ENCODE measurements at regions not wholly inside any gene's neighbourhood (a gene's known extent, or its start where the extent isn't known, plus 50 kb on each side); places are given as distances from the start of the nearest gene placed in this dataset.

DNA sequence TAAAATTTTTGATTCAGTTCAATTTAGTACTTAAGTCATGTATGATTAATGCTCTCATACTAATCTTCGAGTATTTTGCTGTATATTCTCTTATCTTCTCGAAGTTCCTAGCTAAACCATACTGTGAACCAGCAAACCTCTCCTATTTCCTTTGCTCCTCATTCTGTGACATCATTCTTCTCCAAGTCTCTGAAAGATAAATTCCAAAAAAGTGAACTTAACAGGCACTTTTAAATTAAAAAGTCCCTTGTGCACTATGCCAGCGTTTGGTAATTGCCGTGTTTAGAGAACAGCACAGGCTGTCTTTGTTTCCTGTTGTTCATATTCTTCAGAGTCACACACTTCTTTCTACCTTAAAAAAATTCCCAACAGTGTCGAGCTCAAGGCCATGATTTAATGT lies 188.4 kb upstream of the PHACTR1 start:
- TF ChIP-seq, protein P1, sequence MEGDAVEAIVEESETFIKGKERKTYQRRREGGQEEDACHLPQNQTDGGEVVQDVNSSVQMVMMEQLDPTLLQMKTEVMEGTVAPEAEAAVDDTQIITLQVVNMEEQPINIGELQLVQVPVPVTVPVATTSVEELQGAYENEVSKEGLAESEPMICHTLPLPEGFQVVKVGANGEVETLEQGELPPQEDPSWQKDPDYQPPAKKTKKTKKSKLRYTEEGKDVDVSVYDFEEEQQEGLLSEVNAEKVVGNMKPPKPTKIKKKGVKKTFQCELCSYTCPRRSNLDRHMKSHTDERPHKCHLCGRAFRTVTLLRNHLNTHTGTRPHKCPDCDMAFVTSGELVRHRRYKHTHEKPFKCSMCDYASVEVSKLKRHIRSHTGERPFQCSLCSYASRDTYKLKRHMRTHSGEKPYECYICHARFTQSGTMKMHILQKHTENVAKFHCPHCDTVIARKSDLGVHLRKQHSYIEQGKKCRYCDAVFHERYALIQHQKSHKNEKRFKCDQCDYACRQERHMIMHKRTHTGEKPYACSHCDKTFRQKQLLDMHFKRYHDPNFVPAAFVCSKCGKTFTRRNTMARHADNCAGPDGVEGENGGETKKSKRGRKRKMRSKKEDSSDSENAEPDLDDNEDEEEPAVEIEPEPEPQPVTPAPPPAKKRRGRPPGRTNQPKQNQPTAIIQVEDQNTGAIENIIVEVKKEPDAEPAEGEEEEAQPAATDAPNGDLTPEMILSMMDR (IDR thresholded peaks at IDR 0.05; ENCODE audit: insufficient read depth, low read depth, low read length, missing control alignments): no peak
- H3K4me3 ChIP-seq (ENCODE audit: low read length): no peak overlapping the region
- DNase-seq (ENCODE audit: low read depth): no peak

DNA sequence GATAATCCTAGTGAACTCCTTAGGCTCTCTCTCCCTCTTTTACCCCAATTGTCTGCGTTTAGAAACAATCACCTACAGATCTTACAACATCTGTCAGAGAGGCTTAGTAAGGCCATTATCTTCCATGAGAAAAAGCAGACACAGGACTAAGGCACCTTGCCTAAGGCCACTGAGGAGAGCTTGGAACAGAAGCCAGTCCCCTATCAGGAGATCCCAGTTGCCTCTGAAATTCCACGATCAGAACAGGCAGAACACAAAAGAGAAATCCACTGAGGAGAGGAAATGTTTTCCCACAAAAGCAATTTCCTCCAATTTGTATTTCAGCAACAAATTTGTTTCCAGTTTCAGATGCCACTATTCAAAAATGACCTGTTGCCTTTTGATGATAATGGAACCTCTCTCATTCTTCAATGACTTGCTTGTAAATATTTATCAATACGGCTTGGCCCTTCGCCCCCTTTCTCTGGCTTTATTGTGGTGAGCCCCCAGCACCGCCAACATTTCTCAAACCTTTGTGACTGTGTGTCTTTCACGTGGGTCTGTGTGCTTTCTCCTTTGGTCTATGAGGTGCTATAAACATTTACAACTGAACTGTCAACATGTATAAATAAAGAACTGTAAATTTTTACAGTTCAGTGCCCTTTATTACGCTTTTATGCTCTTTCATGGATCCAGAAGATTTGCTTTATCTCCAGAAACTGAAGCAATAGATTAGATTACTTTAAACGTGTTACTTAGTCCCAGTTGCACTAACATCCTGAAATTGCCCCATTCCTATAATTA lies 187.8 kb upstream of the PHACTR1 start:
- no peak overlapping the region for H3K4me3 ChIP-seq (ENCODE audit: low read length)
- DNase-seq (ENCODE audit: low read depth): no peak
- TF ChIP-seq, protein P1 (IDR thresholded peaks at IDR 0.05; ENCODE audit: insufficient read depth, low read depth, low read length, missing control alignments): no peak

DNA sequence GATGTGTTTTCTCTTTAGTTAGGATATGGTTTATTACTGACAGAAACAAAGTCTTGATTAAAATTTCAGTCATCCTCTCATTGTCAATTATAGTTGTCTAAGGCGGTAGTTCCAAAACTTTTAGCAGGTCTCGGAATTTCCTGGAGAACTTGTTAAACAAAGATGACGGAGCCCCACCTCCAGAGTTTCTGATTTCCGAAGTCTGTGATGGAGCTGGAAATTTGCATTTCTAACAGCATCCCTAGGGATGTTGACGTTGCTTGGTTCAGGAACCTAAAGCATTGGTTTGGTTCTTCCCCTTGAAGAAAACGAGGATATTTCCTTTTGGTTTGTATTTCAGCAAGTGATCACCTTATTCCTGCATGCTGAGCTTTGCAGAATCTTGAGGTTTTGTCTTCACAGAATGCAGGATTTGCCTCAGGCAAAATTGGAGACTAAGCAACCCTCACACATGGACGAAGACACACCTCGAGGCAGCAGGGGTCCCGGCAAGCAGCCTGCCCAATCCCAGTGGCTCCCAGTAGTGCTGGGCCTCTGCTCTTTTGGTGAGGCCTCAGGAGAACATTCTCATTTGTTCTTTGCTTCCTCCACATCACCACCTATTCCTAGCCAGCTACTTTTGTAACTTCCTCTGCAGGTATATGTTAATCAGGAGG lies 187.1 kb upstream of the PHACTR1 start:
- DNase-seq (ENCODE audit: low read depth): no peak
- H3K4me3 ChIP-seq (ENCODE audit: low read length): no peak overlapping the region
- TF ChIP-seq, protein P1 (IDR thresholded peaks at IDR 0.05; ENCODE audit: insufficient read depth, low read depth, low read length, missing control alignments): no peak

DNA sequence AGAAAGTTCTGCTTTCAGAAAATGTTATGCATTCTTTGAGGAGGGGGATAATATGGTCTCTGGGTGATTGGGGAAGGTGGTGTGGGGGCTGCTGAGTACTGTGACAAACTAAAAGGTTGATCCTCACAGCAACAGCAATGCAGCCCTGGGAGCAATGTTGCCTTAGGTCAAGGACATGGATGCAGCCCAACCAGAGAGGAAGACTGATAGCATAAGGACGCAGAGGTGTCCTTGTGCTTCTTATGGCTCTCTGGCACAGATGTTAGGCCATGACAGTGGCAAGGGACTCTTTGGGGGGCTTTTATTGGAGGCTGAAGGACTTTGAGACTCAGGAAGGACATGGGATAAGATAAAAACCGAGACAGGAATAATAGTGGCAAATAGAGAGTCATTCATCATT lies 186.2 kb upstream of the PHACTR1 start:
- H3K4me3 ChIP-seq (ENCODE audit: low read length): no peak overlapping the region
- no peak for DNase-seq (ENCODE audit: low read depth)
- TF ChIP-seq, protein P1 (IDR thresholded peaks at IDR 0.05; ENCODE audit: insufficient read depth, low read depth, low read length, missing control alignments): no peak

DNA sequence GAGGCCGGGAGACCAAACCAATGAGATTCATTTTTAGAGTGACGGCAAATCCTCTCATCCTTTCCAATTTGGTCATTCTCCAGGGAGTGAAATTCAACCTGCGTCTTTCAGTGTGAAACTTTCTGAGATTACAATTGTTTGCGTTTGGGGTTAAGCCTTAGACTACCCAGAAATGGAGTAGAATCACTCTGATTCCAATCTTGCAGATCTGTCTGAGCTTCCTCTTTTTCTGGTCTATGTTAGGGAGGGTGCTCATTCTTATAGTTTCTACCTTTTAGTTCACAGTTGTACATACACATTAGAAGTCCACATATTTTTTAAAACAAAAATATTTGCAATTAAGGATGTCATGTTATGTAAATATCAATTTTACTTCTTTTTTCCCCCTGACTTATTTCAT lies 183.0 kb upstream of the PHACTR1 start:
- TF ChIP-seq, protein P1 (IDR thresholded peaks at IDR 0.05; ENCODE audit: insufficient read depth, low read depth, low read length, missing control alignments): no peak
- DNase-seq (ENCODE audit: low read depth): no peak

DNA sequence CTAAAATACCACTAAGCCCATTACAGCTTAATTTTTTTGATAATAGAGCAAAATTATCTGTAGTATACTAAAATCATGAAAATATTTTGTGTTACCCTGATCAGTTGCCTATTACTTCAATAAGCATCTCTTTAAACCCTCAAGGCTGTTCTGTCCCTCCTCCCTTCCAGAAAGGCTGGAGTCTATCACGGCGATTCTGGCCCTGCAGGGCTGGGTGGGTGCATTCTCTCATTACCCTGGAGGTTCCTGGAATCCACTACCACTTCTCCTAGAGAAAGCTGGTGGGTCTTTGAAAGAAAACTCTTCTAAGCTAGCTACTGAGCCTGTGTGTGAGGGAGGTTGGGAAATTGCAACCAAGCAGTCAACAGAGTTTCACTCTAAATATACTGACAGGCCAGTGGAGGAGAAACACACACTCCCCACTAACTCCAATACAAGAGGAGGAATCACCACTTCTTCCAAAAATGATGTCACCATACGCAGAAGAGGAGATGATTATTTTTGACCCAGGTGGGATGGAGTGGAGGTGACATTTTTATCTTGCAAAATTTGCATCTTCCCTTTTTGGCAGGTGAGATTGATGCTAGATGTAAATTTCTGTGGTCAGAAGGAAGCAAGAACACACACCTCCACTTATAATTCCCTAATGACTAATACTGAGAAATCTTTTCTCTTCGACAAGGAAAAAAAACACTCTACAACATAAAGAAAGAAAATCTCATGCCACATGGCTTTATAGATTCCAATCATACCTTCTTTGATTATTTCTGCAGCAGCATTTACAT lies 182.3 kb upstream of the PHACTR1 start:
- TF ChIP-seq, protein P1 (IDR thresholded peaks at IDR 0.05; ENCODE audit: insufficient read depth, low read depth, low read length, missing control alignments): no peak
- no peak overlapping the region for H3K4me3 ChIP-seq (ENCODE audit: low read length)
- no peak for DNase-seq (ENCODE audit: low read depth)

More for the DNA sequence above, 183.0 kb upstream of the PHACTR1 start:
- H3K4me3 ChIP-seq (ENCODE audit: low read length): no peak overlapping the region
